ENCODE measurements at regions not wholly inside any gene's neighbourhood (a gene's known extent, or its start where the extent isn't known, plus 50 kb on each side); places are given as distances from the start of the nearest gene placed in this dataset.

DNA sequence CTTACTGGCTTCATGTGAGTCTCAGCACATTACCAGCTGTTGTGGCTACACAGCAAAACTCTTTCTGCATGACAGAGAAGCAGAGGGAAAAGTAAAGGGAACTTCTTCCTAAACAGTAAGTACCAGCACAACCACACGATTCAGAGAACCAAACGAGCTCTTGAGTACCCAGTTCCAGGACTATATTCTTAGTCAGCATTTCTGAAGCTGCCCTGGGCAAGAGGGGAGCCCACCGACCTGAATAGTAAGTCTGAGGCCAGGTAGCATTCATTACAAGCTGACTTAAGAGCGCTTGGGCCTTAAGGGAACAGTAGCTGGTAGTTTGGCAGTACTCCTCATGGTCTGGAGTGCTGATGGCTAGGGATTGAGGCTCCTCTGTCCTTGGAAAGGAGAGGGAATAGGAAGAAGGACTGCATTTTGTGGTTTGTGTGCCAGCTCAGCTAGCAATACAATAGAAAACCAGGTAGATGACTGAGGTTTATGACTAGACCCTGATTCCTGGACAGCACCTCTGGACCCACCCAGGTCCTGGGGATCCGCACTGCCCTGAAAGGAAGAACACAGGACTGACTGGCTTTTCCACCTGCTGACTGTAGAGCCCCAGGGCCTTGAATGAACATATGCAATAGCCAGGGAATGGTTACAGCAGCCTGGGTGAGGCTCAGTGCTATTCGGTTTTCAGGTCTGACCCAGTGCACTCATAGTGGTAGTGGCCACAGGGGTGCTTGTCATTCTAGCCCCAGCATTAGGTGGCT, 396.8 kb upstream of the PRMT6 start:
- H3K27me3 ChIP-seq (ENCODE audit: control insufficient read depth in 3 of 3, insufficient read depth in 3 of 3, low read length in 3 of 3) = no peaks in the 10 kb centered on the region
- H3K36me3 ChIP-seq (ENCODE audit: control insufficient read depth in 3 of 3, insufficient read depth in 2 of 3, low read depth in 1 of 3, low read length in 3 of 3) = no peaks in the 10 kb centered on the region
- H3K4me1 ChIP-seq (ENCODE audit: control insufficient read depth in 3 of 3, insufficient read depth in 2 of 3, low read depth in 1 of 3, low read length in 2 of 3) = no peaks in the 10 kb centered on the region
- H3K27ac ChIP-seq (ENCODE audit: low read depth in 1 of 3, low read length in 2 of 3) = no peak overlapping the region
- DNase-seq (no peak), FAIRE-seq (no peak)
- H3K4me3 ChIP-seq (ENCODE audit: low read depth in 1 of 3, low read length in 3 of 3) = no peak overlapping the region
- H3K9me3 ChIP-seq (ENCODE audit: control insufficient read depth in 2 of 2, insufficient read depth in 1 of 2, low read depth in 1 of 2, low read length in 1 of 2) = peaks cover 0 to 14% of the 10 kb centered on the region in 2 donors
- WGBS, 3 donors = 54 to 75% (median 57%) methylated on average over 6 of the region's 6 CpGs

DNA sequence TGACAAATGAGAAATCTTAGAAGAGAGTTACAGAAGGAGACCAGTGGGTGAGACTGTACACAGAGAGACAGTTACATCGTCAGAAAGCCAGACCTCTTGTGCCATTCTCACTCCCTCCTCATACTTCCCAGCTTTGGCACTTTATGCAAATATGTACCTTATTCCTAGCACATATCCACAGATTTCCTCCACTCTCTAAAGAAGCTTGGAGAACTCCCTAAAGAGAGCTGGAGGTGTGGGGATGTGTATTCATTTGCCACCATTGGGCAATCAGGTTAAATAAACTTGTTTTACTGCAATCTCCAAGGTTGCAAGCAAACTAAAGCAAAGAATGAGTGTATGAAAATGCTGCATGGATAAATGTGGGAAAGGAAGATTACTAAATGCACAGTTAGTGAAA, 380.9 kb upstream of the PRMT6 start:
- FAIRE-seq (no peak), DNase-seq (no peak)
- no peaks in the 10 kb centered on the region for H3K36me3 ChIP-seq (ENCODE audit: control insufficient read depth in 3 of 3, insufficient read depth in 2 of 3, low read depth in 1 of 3, low read length in 3 of 3)
- WGBS, 3 donors = 50 to 65% (median 57%) methylated on average over 1 of the region's 1 CpG
- H3K9me3 ChIP-seq (ENCODE audit: control insufficient read depth in 2 of 2, insufficient read depth in 1 of 2, low read depth in 1 of 2, low read length in 1 of 2) = no peaks in the 10 kb centered on the region
- no peaks in the 10 kb centered on the region for H3K27me3 ChIP-seq (ENCODE audit: control insufficient read depth in 3 of 3, insufficient read depth in 3 of 3, low read length in 3 of 3)
- no peaks in the 10 kb centered on the region for H3K4me1 ChIP-seq (ENCODE audit: control insufficient read depth in 3 of 3, insufficient read depth in 2 of 3, low read depth in 1 of 3, low read length in 2 of 3)
- no peak overlapping the region for H3K4me3 ChIP-seq (ENCODE audit: low read depth in 1 of 3, low read length in 3 of 3)
- H3K27ac ChIP-seq (ENCODE audit: low read depth in 1 of 3, low read length in 2 of 3) = no peak overlapping the region

DNA sequence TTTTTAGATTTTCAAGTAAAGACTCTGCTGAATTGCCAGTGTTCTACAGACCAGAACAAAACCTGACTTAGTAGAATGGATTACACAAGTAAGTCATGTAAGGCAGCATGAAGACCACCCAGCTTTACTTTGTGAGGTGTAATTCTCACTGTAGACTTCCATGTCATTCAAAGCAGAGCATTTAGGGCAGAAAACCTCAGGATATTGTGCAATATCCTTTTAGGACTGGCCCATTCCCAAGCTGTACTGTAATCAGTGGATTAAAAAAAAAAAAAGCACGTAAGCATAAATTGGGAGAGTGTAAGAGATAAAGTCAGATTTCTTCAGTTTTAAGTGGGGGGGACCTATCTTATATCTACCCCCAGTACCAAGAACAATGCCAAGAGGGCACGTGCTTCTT, 380.5 kb upstream of the PRMT6 start:
- 47 to 68% (median 53%) methylated on average over 2 of the region's 2 CpGs for whole genome bisulfite sequencing, 3 donors
- FAIRE-seq (no peak), DNase-seq (no peak)
- Histone ChIP-seq H3K4me3 (ENCODE audit: low read depth in 1 of 3, low read length in 3 of 3) (no peak overlapping the region), H3K36me3 (ENCODE audit: control insufficient read depth in 3 of 3, insufficient read depth in 2 of 3, low read depth in 1 of 3, low read length in 3 of 3) (no peaks in the 10 kb centered on the region), H3K9me3 (ENCODE audit: control insufficient read depth in 2 of 2, insufficient read depth in 1 of 2, low read depth in 1 of 2, low read length in 1 of 2) (no peaks in the 10 kb centered on the region), H3K27me3 (ENCODE audit: control insufficient read depth in 3 of 3, insufficient read depth in 3 of 3, low read length in 3 of 3) (no peaks in the 10 kb centered on the region), H3K27ac (ENCODE audit: low read depth in 1 of 3, low read length in 2 of 3) (no peak overlapping the region), H3K4me1 (ENCODE audit: control insufficient read depth in 3 of 3, insufficient read depth in 2 of 3, low read depth in 1 of 3, low read length in 2 of 3) (no peaks in the 10 kb centered on the region)

DNA sequence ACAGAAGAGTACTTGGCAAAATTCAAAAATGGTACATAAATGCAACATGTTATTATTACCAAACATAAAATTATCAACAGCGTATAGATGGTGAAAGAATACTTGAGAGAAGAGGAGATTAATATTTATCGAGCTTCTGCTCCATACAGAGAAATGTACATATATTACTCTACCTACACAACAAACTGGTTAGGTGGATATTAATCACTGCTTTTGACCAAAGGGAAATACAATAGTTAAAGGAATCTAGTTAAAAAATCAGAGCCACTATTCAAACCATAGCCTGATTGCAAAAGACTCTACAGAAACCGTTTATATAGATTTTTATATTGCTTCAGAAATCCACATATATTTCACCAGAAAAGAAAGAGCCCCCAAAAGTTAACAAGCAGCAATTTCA, 379.3 kb upstream of the PRMT6 start:
- WGBS, 3 donors = 71 to 82% (median 79%) methylated on average over 3 of the region's 3 CpGs
- Histone ChIP-seq H3K27me3 (ENCODE audit: control insufficient read depth in 3 of 3, insufficient read depth in 3 of 3, low read length in 3 of 3) (no peaks in the 10 kb centered on the region), H3K4me1 (ENCODE audit: control insufficient read depth in 3 of 3, insufficient read depth in 2 of 3, low read depth in 1 of 3, low read length in 2 of 3) (no peaks in the 10 kb centered on the region), H3K4me3 (ENCODE audit: low read depth in 1 of 3, low read length in 3 of 3) (no peak overlapping the region), H3K9me3 (ENCODE audit: control insufficient read depth in 2 of 2, insufficient read depth in 1 of 2, low read depth in 1 of 2, low read length in 1 of 2) (no peaks in the 10 kb centered on the region), H3K36me3 (ENCODE audit: control insufficient read depth in 3 of 3, insufficient read depth in 2 of 3, low read depth in 1 of 3, low read length in 3 of 3) (no peaks in the 10 kb centered on the region), H3K27ac (ENCODE audit: low read depth in 1 of 3, low read length in 2 of 3) (no peak overlapping the region)
- no peak for DNase-seq
- FAIRE-seq = no peak

DNA sequence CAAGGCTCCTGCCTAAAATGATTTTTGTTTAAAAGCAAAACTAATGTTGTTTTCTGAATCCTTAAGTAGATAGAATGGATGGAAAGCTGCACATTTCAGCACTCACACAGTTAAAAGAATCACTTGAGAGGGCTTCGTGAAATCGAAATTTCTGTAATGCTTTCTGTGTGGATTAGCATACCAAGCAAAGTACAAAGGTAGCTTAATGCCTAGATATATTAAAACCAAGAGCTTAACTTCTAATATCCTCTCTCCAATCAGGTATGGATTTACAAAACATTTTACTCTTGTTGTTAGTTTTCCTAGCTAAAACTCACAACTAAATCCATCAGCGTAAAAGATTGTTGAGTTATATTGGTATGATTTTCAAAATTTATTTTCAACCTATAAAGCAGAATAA, 378.8 kb upstream of the PRMT6 start:
- no peak for FAIRE-seq
- no peak for DNase-seq
- H3K4me3 ChIP-seq (ENCODE audit: low read depth in 1 of 3, low read length in 3 of 3) = no peak overlapping the region

DNA sequence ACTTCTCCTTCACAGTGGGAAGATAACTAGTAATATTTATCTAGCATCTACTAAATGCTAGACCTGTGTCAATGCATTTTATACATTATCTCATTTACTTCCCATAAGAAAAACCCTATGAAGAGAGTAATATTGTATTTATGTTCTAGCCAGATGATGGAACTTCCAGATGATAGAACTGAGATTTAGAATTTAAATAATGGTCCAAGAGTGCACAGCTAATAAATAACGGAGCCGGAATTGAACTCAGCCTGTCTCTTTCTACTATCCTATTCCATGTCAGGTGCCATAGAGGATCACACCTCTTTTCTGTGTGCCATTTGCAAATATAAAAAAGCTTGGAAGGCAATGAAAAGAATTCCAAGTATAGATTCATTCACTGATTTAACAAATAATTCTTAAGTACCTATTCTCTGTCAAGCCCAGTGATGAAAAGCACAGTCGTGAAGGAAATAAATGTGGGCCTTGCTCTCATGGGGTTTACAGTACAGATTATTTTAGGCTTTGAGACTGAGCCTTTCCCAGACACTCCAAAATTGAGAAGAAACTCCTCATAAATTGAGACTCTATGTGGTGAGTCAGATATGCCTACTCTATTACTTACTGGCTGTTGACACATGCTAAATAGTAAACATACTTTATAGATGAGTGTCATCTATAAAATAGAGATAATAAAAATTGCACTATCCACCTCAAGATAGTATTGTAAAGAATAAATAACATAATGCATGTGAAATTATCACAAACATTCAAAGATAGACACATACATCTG, 378.0 kb upstream of the PRMT6 start:
- DNase-seq (no peak), FAIRE-seq (no peak)
- no peaks in the 10 kb centered on the region for H3K4me1 ChIP-seq (ENCODE audit: control insufficient read depth in 3 of 3, insufficient read depth in 2 of 3, low read depth in 1 of 3, low read length in 2 of 3)
- H3K27me3 ChIP-seq (ENCODE audit: control insufficient read depth in 3 of 3, insufficient read depth in 3 of 3, low read length in 3 of 3) = no peaks in the 10 kb centered on the region
- H3K36me3 ChIP-seq (ENCODE audit: control insufficient read depth in 3 of 3, insufficient read depth in 2 of 3, low read depth in 1 of 3, low read length in 3 of 3) = no peaks in the 10 kb centered on the region
- 88 to 91% (median 89%) methylated on average over 3 of the region's 3 CpGs for WGBS, 3 donors
- H3K27ac ChIP-seq (ENCODE audit: low read depth in 1 of 3, low read length in 2 of 3) = no peak overlapping the region
- H3K4me3 ChIP-seq (ENCODE audit: low read depth in 1 of 3, low read length in 3 of 3) = no peak overlapping the region
- H3K9me3 ChIP-seq (ENCODE audit: control insufficient read depth in 2 of 2, insufficient read depth in 1 of 2, low read depth in 1 of 2, low read length in 1 of 2) = no peaks in the 10 kb centered on the region

More for the DNA sequence above, 378.8 kb upstream of the PRMT6 start:
- no peaks in the 10 kb centered on the region for H3K36me3 ChIP-seq (ENCODE audit: control insufficient read depth in 3 of 3, insufficient read depth in 2 of 3, low read depth in 1 of 3, low read length in 3 of 3)
- H3K4me1 ChIP-seq (ENCODE audit: control insufficient read depth in 3 of 3, insufficient read depth in 2 of 3, low read depth in 1 of 3, low read length in 2 of 3) = no peaks in the 10 kb centered on the region
- H3K27ac ChIP-seq (ENCODE audit: low read depth in 1 of 3, low read length in 2 of 3) = no peak overlapping the region
- no peaks in the 10 kb centered on the region for H3K9me3 ChIP-seq (ENCODE audit: control insufficient read depth in 2 of 2, insufficient read depth in 1 of 2, low read depth in 1 of 2, low read length in 1 of 2)
- no peaks in the 10 kb centered on the region for H3K27me3 ChIP-seq (ENCODE audit: control insufficient read depth in 3 of 3, insufficient read depth in 3 of 3, low read length in 3 of 3)
- WGBS, 3 donors = 41 to 48% (median 47%) methylated on average over 3 of the region's 3 CpGs

DNA sequence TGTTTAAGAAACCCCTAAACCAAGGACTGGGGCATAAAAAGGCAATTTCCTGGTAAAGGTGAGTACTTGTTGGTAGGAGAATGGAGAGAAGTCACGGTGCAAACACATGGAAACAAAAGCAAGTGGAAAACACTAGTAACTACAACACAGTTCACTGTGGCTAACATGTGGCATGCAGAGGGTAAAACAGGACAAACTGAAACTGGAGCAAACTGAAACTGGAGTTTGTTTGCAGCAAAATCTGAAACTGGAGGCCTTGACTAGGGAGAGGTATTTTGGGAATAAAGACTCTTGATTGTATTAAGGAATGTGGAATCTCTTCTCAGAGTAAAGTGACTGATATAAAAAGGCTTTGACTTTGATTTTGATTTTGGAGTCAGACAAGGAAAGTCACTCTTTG, 376.3 kb upstream of the PRMT6 start:
- Histone ChIP-seq H3K9me3 (ENCODE audit: control insufficient read depth in 2 of 2, insufficient read depth in 1 of 2, low read depth in 1 of 2, low read length in 1 of 2) (no peaks in the 10 kb centered on the region), H3K4me3 (ENCODE audit: low read depth in 1 of 3, low read length in 3 of 3) (no peak overlapping the region), H3K27ac (ENCODE audit: low read depth in 1 of 3, low read length in 2 of 3) (no peak overlapping the region), H3K27me3 (ENCODE audit: control insufficient read depth in 3 of 3, insufficient read depth in 3 of 3, low read length in 3 of 3) (no peaks in the 10 kb centered on the region), H3K36me3 (ENCODE audit: control insufficient read depth in 3 of 3, insufficient read depth in 2 of 3, low read depth in 1 of 3, low read length in 3 of 3) (no peaks in the 10 kb centered on the region), H3K4me1 (ENCODE audit: control insufficient read depth in 3 of 3, insufficient read depth in 2 of 3, low read depth in 1 of 3, low read length in 2 of 3) (no peaks in the 10 kb centered on the region)
- FAIRE-seq (no peak), DNase-seq (no peak)
- 73 to 79% (median 76%) methylated on average over 1 of the region's 1 CpG for WGBS, 3 donors

DNA sequence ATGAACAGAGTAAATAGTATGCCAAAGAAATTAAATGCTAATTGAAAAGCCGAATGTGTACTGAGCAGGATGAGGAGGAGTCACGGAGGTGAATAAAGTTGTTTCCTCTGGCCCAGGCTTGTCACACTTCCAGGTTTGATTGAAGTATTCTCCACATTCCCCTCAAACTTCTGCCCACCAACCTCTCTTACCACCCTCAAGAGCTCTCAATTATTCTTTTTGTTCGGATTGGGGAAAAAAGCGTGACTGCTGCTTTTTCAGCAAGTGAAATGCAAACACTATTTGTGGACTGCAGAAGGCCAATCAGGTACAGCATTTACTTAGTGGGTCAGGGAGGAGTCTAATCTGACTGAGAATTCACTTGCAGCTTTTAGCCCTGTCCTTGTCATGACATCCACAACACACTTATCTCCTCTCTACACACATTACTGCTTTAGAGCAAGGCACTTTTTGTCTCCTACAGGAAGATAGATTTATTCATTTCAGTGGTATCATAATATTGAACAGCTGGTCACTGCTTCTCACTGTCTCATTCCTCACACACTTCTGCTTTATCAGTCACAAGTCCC, 375.6 kb upstream of the PRMT6 start:
- no peaks in the 10 kb centered on the region for H3K9me3 ChIP-seq (ENCODE audit: control insufficient read depth in 2 of 2, insufficient read depth in 1 of 2, low read depth in 1 of 2, low read length in 1 of 2)
- no peak for FAIRE-seq
- no peak overlapping the region for H3K27ac ChIP-seq (ENCODE audit: low read depth in 1 of 3, low read length in 2 of 3)
- DNase-seq = no peak
- H3K27me3 ChIP-seq (ENCODE audit: control insufficient read depth in 3 of 3, insufficient read depth in 3 of 3, low read length in 3 of 3) = no peaks in the 10 kb centered on the region
- H3K4me3 ChIP-seq (ENCODE audit: low read depth in 1 of 3, low read length in 3 of 3) = no peak overlapping the region
- H3K4me1 ChIP-seq (ENCODE audit: control insufficient read depth in 3 of 3, insufficient read depth in 2 of 3, low read depth in 1 of 3, low read length in 2 of 3) = no peaks in the 10 kb centered on the region
- H3K36me3 ChIP-seq (ENCODE audit: control insufficient read depth in 3 of 3, insufficient read depth in 2 of 3, low read depth in 1 of 3, low read length in 3 of 3) = no peaks in the 10 kb centered on the region
- 32 to 75% (median 47%) methylated on average over 4 of the region's 4 CpGs for WGBS, 3 donors
